GM18907 (cell line): ENCODE measurements at regions not wholly inside any gene's neighbourhood (a gene's known extent, or its start where the extent isn't known, plus 50 kb on each side); places are given as distances from the start of the nearest gene placed in this dataset.

Experiments
- ATAC-seq: cut with Tn5 transposase; IDR thresholded peaks from one replicate; pipeline ENCODE4 v1.9.1; 2021; ENCODE audit warnings: mild to moderate bottlenecking, moderate library complexity; ENCODE audit not compliant: unreplicated experiment

DNA sequence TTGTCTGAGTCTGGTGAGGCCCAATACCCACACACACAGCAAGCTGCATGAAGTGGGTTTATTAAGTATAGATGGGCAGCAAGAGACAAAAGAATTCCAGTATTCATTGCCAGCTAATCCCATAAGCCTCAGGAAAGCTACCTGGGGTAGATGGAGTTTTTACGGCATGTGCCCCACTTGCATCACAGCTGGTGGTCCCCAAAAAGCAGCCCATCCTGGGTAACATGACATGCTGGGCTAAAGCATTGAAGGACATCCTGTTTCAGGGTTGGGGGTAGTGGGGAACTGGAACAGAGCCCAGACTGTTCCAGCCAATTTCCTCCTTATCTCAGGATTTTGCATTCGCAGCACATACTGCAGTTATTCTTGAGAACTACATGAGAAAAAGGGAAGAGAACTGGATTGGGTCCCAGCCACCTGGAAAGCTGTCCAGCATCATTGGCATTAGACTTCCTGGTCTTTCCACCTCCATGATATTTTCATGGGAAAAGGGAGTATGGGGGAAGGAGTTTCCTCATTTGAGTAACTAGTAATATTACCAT lies 240.1 kb upstream of the MMADHC start:
- ATAC-seq = no peak

DNA sequence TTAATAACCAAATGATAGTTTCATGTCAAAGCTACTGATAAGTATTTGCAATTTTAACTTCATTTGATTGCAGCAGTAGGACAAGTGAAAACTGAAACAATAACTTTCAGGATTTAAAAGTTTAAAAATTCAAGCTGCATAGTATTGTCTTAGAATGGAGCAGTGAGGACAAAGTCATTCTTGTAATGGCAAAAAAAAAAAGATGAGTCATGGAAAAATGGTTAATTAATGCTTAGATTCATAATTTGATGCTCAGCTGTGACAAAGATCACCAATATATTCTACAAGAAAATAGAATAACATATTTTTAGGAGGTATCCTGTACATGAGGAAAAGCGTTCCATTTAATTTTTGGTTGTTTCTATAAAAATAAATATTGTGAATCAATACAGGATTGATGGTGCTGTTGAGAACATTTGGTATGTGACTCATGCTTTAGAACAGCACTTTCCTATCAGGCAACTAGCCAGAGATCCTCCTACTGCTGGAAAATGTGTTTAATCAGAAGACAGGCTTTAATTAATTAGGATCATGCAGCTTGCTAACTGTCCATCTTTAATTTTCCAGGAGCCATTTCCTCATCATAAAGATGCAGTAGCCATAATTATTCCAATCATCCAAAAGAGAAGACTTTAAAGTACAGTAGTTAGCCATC lies 239.0 kb upstream of the MMADHC start:
- no peak for ATAC-seq

- no peak for ATAC-seq
Observed at GRCh38 chr2:149825473-149825872, 237.9 kb upstream of the MMADHC start.

GRCh38 chr2:149824136-149824535 lies 236.6 kb upstream of the MMADHC start:
- no peak for ATAC-seq

- no peak for ATAC-seq
Observed at GRCh38 chr2:149819356-149819957, 231.9 kb upstream of the MMADHC start.

DNA sequence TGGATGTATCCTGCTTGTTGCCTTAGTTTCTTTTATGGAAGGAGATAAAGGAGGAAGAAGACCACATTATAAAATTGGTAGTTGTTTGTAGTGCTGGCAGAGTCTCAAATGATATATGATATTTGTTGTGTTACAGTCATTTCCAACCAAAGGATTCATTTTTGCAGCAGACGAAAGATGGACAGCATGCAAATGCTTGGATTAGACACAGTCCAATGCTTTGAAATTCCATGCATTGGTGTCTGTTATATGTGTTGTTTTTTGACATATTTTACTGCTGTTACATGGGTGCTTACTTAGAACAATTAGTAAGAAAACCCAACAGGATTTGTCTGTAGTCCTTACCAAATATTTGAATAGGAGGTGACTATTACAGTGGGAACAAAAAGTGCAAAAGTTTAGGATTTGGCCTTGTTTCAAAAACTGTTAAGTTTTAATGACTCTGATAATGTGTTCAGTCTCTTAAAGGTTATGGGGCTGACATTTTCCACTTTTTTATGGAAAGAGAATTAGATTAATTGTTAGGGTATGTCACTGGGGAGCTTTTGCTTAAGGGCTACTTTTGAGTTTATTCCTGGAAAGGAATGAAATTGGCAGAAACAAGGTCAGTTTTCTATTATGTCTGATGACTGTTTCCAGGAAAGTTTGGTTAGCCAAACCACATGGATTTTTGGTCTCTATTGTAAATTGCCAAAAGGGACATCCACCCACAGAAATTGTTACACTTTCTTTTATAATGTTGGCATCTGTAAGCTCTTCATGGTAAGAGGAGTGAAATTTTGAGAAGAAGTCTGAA lies 229.4 kb upstream of the MMADHC start:
- no peak for ATAC-seq

DNA sequence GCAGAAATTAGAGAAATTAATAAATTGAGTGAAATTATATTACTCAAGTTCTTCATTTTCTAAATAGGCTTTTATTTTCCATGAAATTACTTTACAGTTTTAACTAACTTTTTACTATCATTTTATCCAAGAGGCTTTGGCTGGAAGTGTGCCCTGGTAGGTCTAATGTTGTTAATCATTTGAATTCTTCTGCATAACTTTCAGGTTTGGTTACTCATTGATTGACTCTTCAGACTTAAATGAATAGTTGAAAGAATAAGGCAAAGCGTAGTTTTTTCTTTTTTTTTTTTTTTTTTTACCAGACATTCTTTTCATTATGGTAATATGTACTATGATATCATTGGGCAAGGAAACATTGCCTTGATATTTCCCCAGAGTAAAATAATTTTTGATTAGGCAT lies 228.4 kb upstream of the MMADHC start:
- no peak for ATAC-seq

- ATAC-seq = no peak
Observed at GRCh38 chr2:149814901-149815300, 227.3 kb upstream of the MMADHC start.

DNA sequence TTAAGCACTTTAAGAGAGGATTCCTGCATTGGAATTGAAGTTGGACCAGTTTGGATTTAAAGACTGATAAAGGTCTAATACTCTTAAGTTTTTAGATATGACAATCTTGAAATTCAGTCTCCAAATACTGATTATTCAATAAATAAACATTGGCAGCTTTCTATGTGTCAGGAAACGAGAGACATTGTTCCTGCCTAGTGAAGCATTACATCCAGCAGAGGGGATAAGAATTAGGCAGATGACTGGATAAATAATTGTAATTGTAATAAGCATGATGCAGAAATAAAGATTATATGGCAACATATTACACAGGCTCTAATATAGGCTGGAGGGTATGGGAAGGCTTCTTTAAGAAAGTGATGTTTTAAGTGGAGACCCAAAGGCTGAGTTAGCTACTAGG lies 226.5 kb upstream of the MMADHC start:
- no peak for ATAC-seq

GRCh38 chr2:149808556-149808955 lies 221.0 kb upstream of the MMADHC start:
- no peak for ATAC-seq

DNA sequence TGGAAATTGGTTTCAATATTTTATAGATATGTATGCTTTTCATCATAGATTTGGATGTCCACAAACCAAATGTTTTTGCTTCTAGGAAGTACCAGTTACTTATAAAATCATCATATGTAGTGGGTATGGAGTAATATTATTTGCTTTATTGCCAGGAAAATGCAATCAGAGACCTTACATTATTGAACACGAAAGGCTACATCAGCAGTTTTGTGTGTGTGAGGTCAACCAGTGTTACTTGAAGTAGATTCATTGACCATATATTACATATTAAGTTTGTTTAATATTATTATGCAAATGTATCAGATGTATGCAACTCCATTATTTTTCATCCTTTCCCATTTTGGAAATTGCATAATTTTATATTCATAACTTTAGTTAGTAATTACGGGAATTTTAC lies 219.1 kb upstream of the MMADHC start:
- no peak for ATAC-seq

DNA sequence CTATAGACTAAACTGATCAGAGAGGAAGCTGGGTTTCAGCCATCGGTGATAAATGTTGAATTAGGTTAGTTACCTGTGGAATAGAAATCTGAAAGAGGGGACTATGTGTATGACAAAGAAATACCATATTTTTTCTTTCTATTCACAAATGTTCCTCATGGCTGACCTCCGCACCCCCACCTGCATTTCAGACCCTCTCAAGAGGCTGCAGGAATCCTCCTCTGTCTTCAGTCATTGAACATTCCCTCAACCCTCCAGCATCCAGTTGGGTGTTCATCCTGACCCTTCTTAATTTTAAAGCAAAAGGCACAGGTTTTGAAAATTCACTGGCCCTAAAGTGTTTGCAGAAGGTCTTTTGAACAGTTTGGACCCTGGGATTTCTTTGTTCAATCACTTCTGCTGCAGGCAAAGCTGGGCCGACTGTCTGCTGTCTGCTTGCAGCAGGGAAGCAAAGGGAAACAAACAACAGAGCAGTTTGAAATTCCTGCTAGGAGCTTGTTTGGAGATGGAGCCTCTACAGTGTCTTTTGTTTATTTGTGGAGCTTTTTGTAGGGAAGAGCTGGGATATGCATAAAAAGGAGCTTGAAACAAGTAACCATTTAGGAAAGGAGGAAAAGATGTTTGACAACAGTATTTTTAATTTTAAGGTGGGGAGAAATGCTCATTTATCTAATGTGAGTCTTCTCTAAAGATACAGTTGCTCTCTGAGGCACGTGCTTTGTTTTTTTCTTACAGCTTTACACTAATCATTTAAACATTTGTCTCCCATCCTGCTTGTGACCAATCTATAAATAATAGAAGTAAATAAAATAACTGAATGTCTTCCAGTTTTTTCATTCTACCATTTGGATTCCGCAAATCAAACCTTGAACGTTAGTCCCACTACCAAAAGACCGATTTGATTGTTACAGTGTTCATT lies 213.3 kb upstream of the MMADHC start:
- ATAC-seq = no peak

GRCh38 chr2:149799013-149799705 lies 211.6 kb upstream of the MMADHC start:
- no peak for ATAC-seq

DNA sequence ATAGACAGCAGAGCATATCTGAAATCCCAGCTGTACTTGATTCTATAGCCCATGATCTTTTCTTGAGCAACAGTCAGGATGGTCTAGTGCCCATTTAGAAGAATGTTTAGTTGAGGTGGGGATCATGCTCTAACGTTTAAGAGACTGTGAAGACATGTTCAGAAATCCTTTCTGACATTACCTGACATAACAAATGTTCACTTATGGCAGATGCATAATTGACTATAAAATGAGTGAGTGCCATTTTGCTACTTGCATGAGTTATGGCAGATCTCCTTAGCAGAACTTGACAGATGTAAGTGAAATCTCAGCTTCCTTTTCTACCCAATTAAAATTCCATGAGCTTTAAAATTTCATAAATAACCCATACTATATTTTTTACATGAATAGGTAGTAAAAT lies 209.5 kb upstream of the MMADHC start:
- ATAC-seq = no peak

GRCh38 chr2:149789549-149789948 lies 202.0 kb upstream of the MMADHC start:
- ATAC-seq = no peak

- ATAC-seq = no peak
Observed at GRCh38 chr2:149787206-149787605, 199.6 kb upstream of the MMADHC start.

GRCh38 chr2:149783284-149783683 lies 195.7 kb upstream of the MMADHC start:
- no peak for ATAC-seq

- no peak for ATAC-seq
Observed at GRCh38 chr2:149782572-149782971, 195.0 kb upstream of the MMADHC start.

- ATAC-seq = no peak
Observed at GRCh38 chr2:149781263-149781808, 193.8 kb upstream of the MMADHC start.

DNA sequence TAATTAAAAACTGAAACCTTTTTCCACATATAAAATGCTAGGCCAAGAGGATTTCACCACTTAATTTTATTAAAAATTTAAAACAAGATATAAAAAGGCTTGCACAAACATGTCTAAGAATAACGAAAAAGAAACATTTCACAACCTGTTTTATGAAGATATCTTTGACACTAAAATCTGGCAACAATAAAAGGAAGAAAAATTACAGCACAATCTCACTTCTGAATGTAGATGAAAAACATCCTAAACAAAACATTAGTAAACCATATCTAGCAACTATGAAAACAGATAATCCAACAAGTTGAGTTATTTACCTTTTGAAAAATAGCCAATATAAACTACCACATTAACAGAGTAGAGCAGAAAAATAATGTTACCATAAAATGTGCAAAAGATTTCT lies 185.4 kb upstream of the MMADHC start:
- ATAC-seq = no peak
